NCI-H82 (cell line): ENCODE measurements at regions not wholly inside any gene's neighbourhood (a gene's known extent, or its start where the extent isn't known, plus 50 kb on each side); places are given as distances from the start of the nearest gene placed in this dataset.

Experiments
- DNase-seq: peaks from one replicate; lab custom pipeline; 2025; lab: John Stamatoyannopoulos, UW

GRCh38 chr12:123100882-123101281 lies 50.0 kb downstream of the PITPNM2 start:
- DNase-seq = no peak

DNA sequence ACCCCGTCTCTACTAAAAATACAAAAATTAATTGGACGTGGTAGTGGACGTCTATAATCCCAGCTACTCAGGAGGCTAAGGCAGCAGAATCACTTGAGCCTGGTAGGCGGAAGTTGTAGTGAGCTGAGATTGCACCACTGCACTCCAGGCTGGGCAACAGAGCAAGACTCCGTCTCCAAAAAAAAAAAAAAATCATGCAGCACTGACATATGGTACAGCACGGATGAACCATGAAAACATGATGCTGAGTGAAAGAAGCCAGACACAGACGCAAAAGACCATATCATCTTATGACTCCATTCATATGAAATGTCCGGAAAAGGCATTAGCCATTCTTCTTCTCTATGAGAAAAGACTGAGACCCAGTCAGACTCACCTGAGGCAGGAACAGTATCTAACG lies 50.4 kb downstream of the PITPNM2 start:
- DNase-seq = no peak

DNA sequence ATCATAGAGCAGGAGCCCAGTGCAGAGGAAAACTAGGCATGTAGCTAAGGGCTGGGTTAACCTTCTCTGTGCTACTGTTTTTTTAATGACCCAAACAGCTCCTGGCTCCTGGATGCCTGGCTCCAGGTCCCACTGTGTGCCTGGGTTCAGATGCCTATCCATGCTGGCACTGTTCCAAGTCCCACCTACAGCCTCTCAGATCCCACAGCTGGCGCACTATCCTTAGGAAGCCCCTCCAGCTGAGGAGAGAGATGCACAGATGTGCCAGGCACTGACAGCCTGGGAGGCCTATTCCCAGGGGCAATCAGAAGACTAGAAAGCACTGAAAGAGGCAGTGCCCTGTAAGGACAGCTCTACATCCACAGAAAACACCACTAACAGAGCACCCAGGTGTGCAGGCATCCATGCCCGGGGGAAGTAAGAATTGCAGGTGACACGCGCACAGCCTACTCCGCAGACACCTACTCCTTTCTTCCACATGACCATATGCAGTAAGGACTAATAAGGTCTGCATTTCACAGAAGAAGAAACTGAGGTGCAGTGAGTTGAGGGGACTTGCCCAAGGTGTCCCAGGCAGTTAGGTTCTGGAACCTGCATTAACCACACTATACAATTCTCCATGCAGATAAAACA lies 51.2 kb downstream of the PITPNM2 start:
- peak; percentile 93 for DNase-seq

GRCh38 chr12:123098780-123099179 lies 52.1 kb downstream of the PITPNM2 start:
- no peak for DNase-seq

- DNase-seq = peak; percentile 98
These were observed 53.3 kb downstream of the PITPNM2 start for GRCh38 chr12:123097561-123098084.

- DNase-seq = no peak
These were observed 54.1 kb downstream of the PITPNM2 start for GRCh38 chr12:123096741-123097140.

GRCh38 chr12:123096182-123096581 lies 54.7 kb downstream of the PITPNM2 start:
- DNase-seq = no peak

- peak; percentile 24 for DNase-seq
These were observed 55.6 kb downstream of the PITPNM2 start for GRCh38 chr12:123095078-123095881.

DNA sequence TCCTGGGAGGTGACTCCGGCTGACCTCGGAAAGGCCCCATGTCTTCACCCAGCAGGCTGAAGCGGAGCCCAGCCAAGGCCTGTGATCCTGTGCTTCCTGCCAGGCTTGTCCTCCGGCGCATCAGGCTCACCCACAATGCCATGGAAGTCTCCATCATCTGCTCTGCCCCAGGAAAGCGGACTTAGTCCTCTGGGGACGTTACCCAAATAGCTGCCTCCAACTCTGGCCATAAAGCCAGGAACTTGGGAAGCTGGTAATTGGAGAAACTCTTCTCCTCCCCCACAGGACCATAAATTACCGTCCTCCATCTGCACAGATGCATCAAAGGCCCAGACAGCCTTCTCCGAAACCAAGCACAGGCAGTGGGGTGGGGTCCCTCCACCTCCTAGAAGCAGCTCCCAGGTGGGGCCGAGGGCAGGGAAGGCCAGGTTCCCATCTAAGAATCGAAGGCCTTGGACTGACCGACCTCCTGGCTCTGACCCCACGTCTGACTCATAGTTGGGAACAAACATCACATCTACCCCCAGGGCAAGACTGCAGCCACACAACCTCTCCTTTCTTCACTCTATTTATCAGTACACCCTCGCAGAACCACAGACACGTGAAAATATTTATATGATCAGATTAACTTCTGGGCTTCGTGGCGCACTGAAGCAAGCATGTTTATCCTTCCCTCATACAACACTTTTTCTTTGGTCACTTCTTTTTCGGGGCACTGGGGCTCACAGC lies 56.4 kb downstream of the PITPNM2 start:
- DNase-seq = no peak

GRCh38 chr12:123092866-123093265 lies 58.0 kb downstream of the PITPNM2 start:
- DNase-seq = no peak

- DNase-seq = no peak
These were observed 59.4 kb downstream of the PITPNM2 start for GRCh38 chr12:123091230-123092150.

DNA sequence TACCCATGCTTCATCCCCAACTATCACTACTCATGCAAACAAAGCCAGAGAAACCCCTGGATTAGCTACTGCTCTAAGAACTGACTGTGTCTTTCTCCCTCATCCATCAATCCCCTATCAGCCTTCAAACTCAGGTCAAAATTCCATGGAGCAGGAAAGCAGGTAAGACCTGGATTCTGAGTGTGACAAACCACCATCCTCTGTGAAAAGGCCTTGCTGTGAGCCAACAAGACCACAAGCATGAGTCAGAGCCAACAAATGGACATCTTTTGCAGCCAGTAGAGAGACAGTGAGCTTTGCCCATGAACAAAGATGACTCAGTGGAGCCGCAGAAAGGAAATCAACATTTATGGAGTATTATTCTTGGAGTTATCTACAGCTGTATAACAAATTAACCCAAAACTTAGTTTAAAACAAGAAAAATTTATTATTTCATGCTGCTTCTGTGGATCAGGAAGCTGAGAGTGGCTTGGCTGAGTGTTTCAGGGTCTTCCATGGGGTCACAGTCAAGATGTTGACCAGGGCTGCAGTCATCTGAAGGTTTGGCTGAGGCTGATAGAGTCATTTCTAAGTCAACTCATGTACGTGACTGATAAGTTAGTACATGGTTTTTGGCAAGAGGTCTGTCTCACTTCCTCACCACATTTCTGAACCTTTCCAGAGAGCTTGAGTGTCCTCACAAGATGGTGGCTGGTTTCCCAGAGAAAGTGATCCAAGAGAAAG lies 61.1 kb downstream of the PITPNM2 start:
- no peak for DNase-seq

GRCh38 chr12:123089140-123089539 lies 61.8 kb downstream of the PITPNM2 start:
- DNase-seq = no peak

- DNase-seq = peak; percentile 20
These were observed 65.0 kb downstream of the PITPNM2 start for GRCh38 chr12:123085730-123086487.

DNA sequence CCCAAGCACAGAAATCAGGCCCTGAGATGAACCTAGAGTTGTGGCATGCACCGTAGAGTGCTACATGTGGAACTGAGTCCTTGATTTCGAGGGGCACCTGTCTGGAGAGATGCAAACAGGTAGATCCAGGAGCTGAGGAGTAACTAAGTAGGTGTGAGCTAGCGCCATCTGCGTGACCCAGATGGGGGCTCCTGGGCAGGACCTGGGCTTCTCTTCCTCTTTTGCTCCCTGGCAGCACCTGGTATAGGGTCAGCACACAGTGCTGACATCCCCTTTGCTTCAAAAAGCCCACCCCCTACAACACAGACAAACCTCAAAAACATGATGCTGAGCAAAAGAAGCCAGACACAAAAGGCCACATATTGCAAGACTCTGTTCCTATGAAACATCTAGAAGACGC lies 65.8 kb downstream of the PITPNM2 start:
- no peak for DNase-seq

DNA sequence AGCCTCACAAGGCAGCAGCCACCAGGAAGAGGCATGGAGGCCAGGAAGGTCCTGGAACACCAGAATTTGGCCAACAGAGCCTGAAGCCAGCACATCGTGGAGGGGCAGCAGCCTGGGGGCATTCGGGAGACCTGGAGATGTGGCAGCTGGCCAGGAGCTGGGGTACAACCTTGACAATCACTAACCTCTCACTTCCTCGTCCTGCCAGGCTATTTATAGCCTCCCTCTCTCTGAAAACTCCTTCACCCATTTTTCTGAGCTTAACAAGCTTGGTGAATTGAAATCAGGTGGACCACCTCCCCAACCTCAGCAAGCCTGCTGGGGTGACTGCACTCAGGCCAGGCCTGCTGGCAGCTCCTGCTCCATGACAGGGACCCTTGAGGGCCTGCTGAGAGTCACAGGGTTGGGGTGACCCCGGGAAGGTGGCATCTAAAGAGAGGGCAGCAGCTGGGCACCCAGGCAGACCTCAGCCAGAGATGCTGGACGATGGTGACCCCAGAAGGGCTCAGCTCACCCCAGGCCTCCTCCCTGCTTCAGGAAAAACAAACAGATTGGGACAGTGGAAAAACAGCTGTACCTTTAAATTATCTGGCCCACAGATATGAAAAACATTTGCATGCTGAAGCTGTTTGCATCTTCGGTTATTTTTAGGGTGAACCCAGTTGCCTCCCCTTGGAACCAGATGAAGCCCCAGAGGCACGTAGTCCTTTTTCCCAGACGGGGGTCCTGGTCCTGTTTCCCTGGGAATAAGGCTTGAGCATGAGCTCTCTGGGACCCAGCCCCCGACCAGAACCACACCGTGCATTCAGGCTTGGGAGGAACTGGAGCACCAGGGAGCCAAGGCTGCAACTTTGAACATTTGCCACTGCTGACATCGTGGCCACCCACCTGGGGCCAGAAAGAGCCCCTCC lies 67.0 kb downstream of the PITPNM2 start:
- DNase-seq = no peak

DNA sequence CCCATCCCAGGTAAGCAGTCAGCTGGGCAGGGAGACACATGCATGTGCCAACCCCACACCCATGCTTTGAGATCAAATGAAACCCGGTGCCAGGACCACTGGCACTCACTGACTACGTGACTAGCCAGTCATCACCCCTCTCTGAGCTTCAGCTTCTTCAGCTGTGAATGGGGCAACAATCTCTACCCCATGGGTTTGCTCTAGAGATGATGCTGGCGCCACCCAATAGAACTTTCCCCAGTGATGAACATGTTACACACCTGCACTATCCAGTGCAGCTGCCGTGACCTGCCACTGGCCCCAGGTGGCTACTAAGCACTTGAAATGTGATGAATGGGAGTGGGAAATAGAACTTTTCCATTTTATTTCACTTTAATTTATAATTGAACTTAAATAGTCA lies 70.3 kb downstream of the PITPNM2 start:
- DNase-seq = no peak

DNA sequence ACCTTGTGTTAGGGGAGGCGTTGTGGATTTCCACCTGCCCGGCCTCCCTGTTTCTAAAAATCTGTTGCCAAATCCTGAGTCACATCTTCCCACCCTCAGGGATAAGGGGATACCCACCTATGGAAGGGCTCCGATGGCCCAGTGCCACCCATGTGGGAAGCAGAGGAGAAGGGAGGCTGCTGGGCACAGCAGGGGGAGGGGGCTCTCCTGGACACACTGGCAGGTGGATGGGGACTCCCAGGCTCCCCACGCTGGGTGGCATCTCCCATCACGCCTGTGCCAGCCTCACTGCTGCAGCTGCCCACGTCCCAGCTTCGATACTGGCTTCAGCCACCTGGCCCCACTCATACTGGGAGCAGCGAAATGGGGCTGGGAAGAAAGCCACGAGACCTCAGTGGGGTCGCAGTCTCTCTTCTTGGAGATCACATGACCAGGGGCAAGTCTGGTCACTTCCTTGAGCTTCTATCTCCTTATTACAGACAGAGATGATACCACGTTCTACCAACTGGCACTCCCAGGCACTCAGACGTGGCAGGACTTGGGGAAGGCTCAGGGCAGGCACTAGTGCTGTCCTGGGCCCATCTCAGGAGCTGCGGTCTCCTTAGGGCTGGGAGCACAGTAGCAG lies 72.2 kb downstream of the PITPNM2 start:
- no peak for DNase-seq

DNA sequence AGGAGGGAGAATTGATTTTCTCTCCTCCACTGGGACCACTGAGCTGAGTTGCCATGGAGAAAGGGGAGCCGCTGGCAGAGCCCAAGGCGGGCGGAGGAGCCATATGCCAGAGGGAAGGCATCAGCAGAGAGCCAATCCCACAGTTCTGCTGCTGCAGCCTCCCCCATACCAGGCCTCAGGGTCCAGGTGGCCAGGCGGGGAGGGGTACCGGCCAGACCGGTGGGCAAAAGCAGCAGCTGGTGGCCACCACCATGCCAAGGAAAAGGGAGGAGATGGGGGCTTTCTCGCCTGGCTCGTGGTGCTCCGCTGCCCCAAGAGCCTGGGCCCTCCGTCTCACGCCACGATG lies 72.8 kb downstream of the PITPNM2 start:
- no peak for DNase-seq
